HL-60/S4 treated with phorbol 12-myristate 13-acetate at 8.2 ng/mL for 4 days and 3 days (cell line): ENCODE measurements at regions not wholly inside any gene's neighbourhood (a gene's known extent, or its start where the extent isn't known, plus 50 kb on each side); places are given as distances from the start of the nearest gene placed in this dataset.

ENCODE experiments used
- in situ Hi-C: fragments of 300-500 bp; cut with MboI; formaldehyde crosslinking; loops from 2 replicates; pipeline ENCODE4 v1.15.0; 2022; ENCODE audit warnings: low sequenced_read_pairs

GRCh38 chr11:119550053-119550752 lies 127.2 kb upstream of the THY1 start:
- in situ Hi-C loops, result no loop called here

GRCh38 chr11:119547511-119547910 lies 124.5 kb upstream of the THY1 start:
- in situ Hi-C loops, result no loop called here

GRCh38 chr11:119545978-119546915 lies 123.3 kb upstream of the THY1 start:
- in situ Hi-C loops, result no loop called here

- in situ Hi-C loops, result no loop called here
Measured at GRCh38 chr11:119540370-119541125, 117.6 kb upstream of the THY1 start.

- in situ Hi-C loops, result no loop called here
Measured at GRCh38 chr11:119539583-119539982, 116.6 kb upstream of the THY1 start.

- in situ Hi-C loops, result no loop called here
Measured at GRCh38 chr11:119538753-119539152, 115.8 kb upstream of the THY1 start.

- in situ Hi-C loops, result no loop called here
Measured at GRCh38 chr11:119537306-119538253, 114.6 kb upstream of the THY1 start.

- in situ Hi-C loops, result no loop called here
Measured at GRCh38 chr11:119536801-119537200, 113.8 kb upstream of the THY1 start.

- in situ Hi-C loops, result no loop called here
Measured at GRCh38 chr11:119533921-119534736, 111.2 kb upstream of the THY1 start.

GRCh38 chr11:119533462-119533861 lies 110.5 kb upstream of the THY1 start:
- in situ Hi-C loops, result no loop called here

GRCh38 chr11:119532551-119532950 lies 109.6 kb upstream of the THY1 start:
- in situ Hi-C loops, result no loop called here

GRCh38 chr11:119531623-119532022 lies 108.7 kb upstream of the THY1 start:
- in situ Hi-C loops, result no loop called here

GRCh38 chr11:119531056-119531455 lies 108.1 kb upstream of the THY1 start:
- in situ Hi-C loops, result no loop called here

- in situ Hi-C loops, result no loop called here
Measured at GRCh38 chr11:119530509-119530908, 107.5 kb upstream of the THY1 start.

- in situ Hi-C loops, result no loop called here
Measured at GRCh38 chr11:119529936-119530335, 107.0 kb upstream of the THY1 start.

- in situ Hi-C loops, result no loop called here
Measured at GRCh38 chr11:119529063-119529845, 106.3 kb upstream of the THY1 start.

GRCh38 chr11:119525867-119526196 lies 102.9 kb upstream of the THY1 start:
- in situ Hi-C loops, result no loop called here

- in situ Hi-C loops, result no loop called here
Measured at GRCh38 chr11:119525180-119525866, 102.4 kb upstream of the THY1 start.
